HG03575 (cell line): ENCODE measurements at regions not wholly inside any gene's neighbourhood (a gene's known extent, or its start where the extent isn't known, plus 50 kb on each side); places are given as distances from the start of the nearest gene placed in this dataset.
"Not testable (repeated sequence)": the region's sequence is repeated elsewhere in the genome, so short reads cannot be mapped to it uniquely, and the experiment has no call there.

Experiments
- ATAC-seq: cut with Tn5 transposase; IDR thresholded peaks from one replicate; pipeline ENCODE4 v1.9.1; 2021; ENCODE audit not compliant: unreplicated experiment, insufficient number of reproducible peaks, low FRiP score; ENCODE audit errors: extremely low read depth

DNA sequence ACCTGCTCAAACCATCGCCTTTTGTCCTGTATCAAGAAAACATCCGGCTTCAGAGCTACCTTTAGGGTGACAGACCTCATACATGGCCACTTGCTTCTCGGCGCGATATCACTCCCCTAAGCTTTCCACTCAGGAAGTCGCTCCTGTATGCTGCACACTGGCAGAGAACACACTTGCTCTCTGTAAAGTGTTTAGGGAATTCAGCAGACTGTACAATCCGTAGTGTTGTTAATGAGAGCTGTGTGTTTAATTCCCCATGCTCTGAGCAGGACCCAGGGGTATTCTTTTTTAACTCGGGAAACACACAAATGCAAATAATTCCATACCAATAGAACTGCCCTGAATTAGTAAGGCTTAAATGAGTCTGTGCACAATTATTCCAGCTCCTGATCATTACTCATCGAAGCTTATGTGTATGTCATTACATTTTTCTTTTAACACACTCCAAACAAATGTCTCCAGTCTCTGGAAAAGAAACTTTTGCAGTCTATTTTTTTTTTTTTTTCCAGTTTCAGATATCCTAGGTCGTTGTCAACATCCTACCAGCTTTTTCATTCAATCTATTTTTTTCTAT lies 338.7 kb upstream of the ARID1B start:
- ATAC-seq = no peak

DNA sequence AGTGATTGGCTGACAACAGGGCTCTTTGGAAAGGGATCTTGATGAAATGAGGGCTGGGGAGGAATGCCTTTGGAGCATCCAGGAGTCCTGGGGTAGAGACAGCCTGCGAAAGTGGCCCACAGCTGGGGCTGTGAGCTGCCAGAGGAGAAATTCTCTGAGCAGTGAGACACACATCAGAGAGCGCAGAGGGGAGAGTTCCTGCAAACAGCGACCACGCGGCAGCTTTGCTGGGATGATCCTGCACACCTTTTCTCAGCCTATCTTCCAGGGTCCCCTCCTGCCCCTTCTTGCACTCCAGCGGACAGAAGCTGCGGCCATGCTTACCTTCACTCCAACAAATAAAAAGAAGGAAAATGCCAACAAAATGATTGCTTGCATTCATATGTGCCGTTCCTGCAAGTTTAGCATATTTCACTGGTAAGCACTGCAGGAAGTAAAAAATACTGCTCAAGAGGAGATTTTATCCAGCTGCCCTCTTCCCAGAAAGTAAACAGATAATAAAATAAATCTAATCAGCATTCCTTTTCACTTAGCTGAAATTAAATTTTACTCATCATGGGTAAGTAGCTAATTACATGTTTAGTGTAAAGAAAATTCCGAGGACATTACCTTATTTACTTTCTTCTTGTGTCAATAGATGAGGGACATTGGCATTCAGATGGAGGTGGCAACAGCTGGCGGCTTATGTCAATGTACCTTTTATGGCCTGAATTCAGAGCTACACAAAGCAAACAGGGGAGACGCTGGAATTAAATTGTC lies 339.9 kb upstream of the ARID1B start:
- ATAC-seq = no peak

DNA sequence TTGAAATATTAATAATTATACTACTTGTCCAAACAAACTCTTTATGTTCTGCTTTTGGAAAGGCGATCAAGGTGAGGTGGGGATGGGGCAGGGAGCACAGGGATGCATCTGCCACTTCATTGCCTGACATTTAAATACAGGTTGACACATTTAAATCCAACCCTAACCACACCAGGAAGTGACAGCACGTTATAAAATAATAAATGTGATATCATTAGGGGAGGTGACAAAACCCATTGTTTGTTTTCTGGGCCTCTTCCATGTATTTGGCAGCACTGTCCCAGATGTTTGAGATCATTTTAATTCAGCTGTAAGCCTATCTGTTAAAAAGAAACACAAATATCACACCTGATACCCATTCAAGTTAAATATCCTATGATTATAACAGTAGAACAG lies 342.4 kb upstream of the ARID1B start:
- ATAC-seq = no peak

- ATAC-seq = no peak
Measured at GRCh38 chr6:156434049-156434794, 343.0 kb upstream of the ARID1B start.

DNA sequence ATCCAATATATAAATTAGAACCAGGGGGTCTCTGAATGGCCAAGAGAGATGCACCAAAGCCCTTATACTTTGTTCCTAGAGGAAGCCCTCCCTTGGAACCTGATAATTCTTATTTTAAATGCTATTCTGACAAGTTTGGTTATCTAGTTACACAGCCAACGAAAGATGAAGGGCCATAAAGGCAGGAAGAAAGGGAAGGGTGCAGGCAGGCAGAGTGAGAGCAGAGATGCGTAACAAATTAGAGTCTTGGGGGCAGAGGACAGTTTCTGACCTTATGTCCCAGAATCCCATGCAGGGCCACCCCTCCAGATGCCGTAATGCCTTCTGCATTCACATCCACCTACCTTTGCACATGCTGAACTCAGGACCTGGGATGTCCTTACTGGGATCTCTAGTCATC lies 344.6 kb upstream of the ARID1B start:
- ATAC-seq = no peak

- ATAC-seq = no peak
Measured at GRCh38 chr6:156430386-156430785, 346.8 kb upstream of the ARID1B start.

GRCh38 chr6:156427345-156427744 lies 349.8 kb upstream of the ARID1B start:
- ATAC-seq = no peak

- no peak for ATAC-seq
Measured at GRCh38 chr6:156425359-156426020, 351.7 kb upstream of the ARID1B start.

DNA sequence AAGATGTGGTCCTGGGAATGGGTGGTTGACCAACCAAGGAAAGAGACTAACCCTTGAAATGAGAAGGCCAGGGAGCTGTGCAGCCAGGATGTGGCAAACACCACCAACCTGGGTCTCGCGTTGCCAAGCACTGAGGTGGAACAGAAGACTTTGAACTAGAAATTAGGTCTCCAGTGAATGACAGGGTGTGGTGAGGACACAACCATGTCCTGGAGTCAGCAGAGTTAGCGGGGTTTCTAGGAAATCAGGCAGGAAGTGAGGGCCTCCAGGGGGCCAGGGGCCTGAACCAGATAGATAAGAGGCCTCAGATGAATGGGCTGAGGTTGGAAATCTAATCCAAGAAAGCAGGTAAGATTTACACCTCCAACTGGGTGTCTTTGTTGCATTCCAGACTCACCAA lies 353.3 kb upstream of the ARID1B start:
- no peak for ATAC-seq

DNA sequence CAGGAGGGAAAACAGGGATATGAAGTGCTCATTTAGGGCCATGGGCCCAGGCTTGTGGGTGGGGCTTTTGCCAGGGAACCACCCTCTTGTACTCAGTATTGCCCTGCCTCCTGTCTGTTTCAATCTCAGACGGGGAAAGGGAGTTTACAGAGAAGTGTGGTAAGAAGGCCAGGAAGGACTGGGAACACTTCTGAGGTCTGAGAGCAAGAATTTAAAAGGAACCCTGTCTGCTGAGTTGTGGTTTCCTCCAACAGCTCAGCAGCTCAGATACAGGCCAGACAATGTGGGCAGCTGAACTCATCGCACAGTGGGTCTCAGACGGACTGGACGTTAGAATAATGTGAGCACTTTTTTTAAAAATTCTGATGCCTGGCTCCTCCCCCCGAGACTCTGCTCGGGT lies 354.1 kb upstream of the ARID1B start:
- ATAC-seq = no peak

DNA sequence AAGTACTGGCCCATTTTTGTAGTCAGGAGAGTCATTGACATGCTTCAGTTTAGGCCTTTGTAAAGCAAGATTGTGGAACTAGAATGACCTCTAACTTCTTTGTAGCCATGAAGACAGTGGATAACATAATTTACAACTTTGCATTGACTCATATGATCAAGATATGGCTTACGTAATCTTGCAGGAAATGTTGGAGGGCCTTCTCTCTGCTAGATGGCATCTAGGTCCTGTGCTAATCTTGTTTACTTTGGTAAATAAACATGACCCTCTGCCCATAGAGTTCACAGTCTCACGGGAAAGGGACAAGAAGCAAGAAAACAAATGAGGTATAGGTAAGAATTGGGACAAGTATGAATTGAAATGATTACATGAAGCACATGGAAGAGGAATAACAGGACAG lies 355.2 kb upstream of the ARID1B start:
- ATAC-seq = no peak

DNA sequence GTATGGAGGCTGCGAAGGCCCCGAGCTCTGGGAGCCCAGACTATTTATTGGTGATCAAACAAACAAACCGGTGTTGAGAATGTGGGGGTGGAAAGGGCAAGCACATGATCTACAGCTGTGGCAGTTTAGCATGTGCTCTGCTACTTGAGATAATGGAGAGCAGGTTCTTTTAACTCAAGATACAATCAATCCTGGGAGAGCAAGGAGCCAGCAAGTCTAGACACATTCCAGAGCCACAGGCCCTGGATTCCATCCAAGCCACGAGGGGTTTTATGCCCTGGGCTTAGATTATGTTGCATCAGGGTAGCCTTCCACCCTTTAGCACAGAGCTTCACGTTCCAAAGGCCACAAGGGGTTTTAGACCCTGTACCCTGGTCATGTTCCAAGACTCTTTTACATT lies 355.9 kb upstream of the ARID1B start:
- not testable (repeated sequence) for ATAC-seq

DNA sequence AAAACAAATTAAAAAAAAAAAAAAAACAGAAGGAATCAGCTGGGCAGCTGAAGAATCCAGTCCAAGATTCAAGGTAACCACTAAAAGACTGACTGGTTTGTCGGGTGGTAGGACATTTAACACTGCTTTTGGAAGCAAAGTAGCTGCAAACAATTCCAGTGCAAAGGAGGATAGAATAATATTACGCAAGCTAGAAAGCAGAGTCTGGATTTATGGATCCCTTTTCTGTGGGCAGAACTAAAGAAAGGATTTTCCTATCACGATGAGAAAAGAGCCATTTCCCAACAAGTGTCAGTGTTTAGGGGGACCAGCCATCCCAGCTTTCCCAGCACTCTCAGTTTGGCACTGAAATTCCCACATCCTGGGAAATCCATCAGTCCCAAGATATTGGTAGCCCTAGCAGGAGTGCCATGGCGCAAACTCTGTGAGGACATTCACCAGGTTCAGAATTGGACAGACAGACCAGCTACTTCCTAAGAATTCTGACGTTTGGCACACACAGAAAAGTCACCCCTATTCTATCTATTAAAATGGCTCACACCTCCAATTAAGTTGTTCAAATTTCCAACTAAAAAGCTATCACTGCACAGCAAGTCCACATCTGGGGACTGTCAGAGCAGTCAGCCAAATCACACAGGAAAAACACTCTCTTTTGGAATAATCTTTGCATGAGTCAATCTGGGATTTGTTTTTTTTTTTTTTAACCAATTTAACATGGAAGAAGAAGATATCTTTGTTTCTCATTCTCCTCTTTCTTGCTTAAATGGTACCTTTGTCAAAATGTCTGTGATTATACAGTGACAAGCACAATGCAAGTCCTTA lies 356.8 kb upstream of the ARID1B start:
- ATAC-seq = no peak

DNA sequence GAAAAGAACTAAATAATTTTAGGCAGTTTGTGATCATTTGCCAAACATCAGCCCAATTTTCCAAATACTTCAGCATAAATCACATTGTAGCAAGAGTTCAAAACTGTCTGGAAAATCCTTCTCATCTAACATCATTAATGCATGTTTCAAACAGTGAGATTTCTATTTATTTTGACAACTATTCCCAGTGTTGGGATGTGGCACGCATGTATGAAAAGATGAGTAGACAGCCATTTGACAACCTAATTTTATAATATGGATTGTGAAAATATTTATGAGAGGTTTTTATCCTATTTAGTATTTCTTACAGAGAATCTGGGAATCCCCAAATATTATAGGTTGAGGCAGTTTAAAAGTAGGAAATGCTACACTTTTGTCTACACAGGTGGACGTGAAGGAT lies 357.6 kb upstream of the ARID1B start:
- no peak for ATAC-seq

GRCh38 chr6:156418253-156418652 lies 358.9 kb upstream of the ARID1B start:
- no peak for ATAC-seq

DNA sequence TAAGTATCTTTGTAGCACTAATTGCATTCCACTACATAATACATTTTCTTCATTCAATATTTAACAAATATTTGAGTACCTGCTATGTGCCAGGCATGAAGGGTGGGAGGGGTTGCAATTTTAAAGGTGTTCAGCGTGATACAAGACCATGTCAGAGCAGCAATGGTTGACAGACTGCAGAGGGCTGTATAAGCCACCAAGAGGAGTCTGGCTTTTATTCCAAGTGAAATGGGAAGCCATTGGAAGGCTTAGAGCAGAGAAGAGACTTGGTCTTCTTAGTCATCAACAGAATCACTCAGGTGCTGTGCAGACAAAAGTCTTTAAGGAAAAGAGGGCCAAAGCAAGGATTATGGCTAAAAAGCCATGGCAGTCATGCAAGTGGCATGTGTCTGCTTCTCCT lies 360.8 kb upstream of the ARID1B start:
- no peak for ATAC-seq

DNA sequence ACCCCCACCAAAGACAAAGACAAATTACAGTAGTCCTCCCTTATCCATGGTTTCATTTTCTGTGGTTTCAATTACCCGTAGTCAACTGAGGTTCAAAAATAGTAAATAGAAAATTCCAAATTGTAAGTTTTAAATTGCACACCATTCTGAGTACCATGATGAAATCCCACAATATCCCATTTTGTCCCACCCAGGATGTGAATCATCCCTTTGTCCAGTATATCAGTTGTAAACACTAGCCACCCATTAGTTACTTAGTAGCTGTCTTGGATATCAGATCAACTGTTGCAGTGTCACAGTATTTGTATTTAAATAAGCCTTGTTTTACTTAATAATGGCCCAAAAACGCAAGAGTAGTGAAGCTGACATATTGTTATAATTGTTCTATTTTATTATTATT lies 364.0 kb upstream of the ARID1B start:
- no peak for ATAC-seq

GRCh38 chr6:156410649-156411048 lies 366.5 kb upstream of the ARID1B start:
- ATAC-seq = no peak

DNA sequence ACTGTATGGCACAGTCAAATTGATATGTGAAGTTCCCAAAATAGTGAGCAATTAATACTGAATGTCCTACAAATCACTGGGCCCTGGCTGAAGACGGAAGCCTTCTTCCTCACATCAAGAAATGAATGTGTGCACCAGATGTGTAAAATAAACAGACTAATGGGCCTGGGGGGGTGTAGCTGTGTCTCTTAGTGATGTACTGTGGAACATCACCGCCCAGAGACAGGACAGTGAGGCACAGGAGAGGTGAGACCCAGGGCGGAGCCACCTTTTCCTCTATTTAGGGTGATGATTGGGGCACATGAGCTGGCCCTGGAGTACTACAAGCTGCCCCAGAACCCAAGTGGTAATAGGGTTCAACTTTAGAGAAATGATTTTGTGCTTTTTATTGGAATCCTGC lies 368.5 kb upstream of the ARID1B start:
- ATAC-seq = no peak
